ENCODE measurements at regions not wholly inside any gene's neighbourhood (a gene's known extent, or its start where the extent isn't known, plus 50 kb on each side); places are given as distances from the start of the nearest gene placed in this dataset.

DNA sequence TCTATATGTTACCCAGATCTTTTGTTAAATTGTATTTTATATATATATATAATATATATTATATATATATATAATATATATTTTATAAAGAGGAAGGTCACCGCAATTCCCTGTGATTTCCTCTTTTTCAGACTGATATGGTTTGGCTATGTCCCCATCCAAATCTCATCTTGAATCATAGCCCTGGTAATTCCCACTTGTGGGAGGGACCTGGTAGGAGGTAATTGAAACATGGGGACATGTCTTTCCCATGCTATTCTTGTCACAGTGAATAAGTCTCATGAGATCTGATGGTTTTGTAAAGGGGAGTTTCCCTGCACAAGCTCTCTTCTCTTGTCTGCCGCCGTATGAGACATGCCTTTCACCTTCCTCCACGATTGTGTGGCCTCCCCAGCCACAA lies 157.6 kb downstream of the RAB38 start:
- Histone ChIP-seq H4K20me1 (ENCODE audit: insufficient read depth) (no peaks in the 10 kb centered on the region), H3K27me3 (ENCODE audit: insufficient read depth, low read depth, low read length) (no peaks in the 10 kb centered on the region), H3K4me2 (ENCODE audit: low read length) (no peak overlapping the region), H3K9me2 (ENCODE audit: insufficient read depth, low read length) (no peaks in the 10 kb centered on the region), H3K9ac (ENCODE audit: low read length) (no peak overlapping the region), H2AFZ (ENCODE audit: low read depth, low read length) (no peak overlapping the region), H3K4me3 (ENCODE audit: low read length) (no peak overlapping the region), H3K9me3 (ENCODE audit: low read length) (no peaks in the 10 kb centered on the region), H3K36me3 (ENCODE audit: insufficient read depth, low read length) (no peaks in the 10 kb centered on the region), H3K79me2 (replicated peaks; ENCODE audit: insufficient read depth, low read length) (no peaks in the 10 kb centered on the region), H3F3A (ENCODE audit: insufficient read depth, low read length, poor library complexity, severe bottlenecking) (no peaks in the 10 kb centered on the region), H3K27ac (ENCODE audit: low read length) (no peak overlapping the region)
- no peak for TF ChIP-seq MXI1 (conservative IDR thresholded peaks at IDR 0.05; ENCODE audit: poor library complexity, severe bottlenecking)
- TF ChIP-seq, protein P1, sequence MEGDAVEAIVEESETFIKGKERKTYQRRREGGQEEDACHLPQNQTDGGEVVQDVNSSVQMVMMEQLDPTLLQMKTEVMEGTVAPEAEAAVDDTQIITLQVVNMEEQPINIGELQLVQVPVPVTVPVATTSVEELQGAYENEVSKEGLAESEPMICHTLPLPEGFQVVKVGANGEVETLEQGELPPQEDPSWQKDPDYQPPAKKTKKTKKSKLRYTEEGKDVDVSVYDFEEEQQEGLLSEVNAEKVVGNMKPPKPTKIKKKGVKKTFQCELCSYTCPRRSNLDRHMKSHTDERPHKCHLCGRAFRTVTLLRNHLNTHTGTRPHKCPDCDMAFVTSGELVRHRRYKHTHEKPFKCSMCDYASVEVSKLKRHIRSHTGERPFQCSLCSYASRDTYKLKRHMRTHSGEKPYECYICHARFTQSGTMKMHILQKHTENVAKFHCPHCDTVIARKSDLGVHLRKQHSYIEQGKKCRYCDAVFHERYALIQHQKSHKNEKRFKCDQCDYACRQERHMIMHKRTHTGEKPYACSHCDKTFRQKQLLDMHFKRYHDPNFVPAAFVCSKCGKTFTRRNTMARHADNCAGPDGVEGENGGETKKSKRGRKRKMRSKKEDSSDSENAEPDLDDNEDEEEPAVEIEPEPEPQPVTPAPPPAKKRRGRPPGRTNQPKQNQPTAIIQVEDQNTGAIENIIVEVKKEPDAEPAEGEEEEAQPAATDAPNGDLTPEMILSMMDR (IDR thresholded peaks at IDR 0.05; ENCODE audit: poor library complexity, severe bottlenecking): no peak
- no peak for TF ChIP-seq POLR2AphosphoS5 (IDR thresholded peaks at IDR 0.05)
- TF ChIP-seq, protein P2, sequence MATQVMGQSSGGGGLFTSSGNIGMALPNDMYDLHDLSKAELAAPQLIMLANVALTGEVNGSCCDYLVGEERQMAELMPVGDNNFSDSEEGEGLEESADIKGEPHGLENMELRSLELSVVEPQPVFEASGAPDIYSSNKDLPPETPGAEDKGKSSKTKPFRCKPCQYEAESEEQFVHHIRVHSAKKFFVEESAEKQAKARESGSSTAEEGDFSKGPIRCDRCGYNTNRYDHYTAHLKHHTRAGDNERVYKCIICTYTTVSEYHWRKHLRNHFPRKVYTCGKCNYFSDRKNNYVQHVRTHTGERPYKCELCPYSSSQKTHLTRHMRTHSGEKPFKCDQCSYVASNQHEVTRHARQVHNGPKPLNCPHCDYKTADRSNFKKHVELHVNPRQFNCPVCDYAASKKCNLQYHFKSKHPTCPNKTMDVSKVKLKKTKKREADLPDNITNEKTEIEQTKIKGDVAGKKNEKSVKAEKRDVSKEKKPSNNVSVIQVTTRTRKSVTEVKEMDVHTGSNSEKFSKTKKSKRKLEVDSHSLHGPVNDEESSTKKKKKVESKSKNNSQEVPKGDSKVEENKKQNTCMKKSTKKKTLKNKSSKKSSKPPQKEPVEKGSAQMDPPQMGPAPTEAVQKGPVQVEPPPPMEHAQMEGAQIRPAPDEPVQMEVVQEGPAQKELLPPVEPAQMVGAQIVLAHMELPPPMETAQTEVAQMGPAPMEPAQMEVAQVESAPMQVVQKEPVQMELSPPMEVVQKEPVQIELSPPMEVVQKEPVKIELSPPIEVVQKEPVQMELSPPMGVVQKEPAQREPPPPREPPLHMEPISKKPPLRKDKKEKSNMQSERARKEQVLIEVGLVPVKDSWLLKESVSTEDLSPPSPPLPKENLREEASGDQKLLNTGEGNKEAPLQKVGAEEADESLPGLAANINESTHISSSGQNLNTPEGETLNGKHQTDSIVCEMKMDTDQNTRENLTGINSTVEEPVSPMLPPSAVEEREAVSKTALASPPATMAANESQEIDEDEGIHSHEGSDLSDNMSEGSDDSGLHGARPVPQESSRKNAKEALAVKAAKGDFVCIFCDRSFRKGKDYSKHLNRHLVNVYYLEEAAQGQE (IDR thresholded peaks at IDR 0.05; ENCODE audit: borderline replicate concordance): no peak
- no peak for TF ChIP-seq SMC3 (conservative IDR thresholded peaks at IDR 0.05; ENCODE audit: poor library complexity)
- TF ChIP-seq RAD21 (conservative IDR thresholded peaks at IDR 0.05): no peak
- TF ChIP-seq TAF1 (IDR thresholded peaks at IDR 0.05; ENCODE audit: low read depth): no peak
- TF ChIP-seq EP300 (conservative IDR thresholded peaks at IDR 0.05; ENCODE audit: poor library complexity, severe bottlenecking): no peak
- TF ChIP-seq EZH2 (IDR thresholded peaks at IDR 0.05; ENCODE audit: borderline replicate concordance, insufficient read depth, low read length, poor library complexity, severe bottlenecking): no peak

DNA sequence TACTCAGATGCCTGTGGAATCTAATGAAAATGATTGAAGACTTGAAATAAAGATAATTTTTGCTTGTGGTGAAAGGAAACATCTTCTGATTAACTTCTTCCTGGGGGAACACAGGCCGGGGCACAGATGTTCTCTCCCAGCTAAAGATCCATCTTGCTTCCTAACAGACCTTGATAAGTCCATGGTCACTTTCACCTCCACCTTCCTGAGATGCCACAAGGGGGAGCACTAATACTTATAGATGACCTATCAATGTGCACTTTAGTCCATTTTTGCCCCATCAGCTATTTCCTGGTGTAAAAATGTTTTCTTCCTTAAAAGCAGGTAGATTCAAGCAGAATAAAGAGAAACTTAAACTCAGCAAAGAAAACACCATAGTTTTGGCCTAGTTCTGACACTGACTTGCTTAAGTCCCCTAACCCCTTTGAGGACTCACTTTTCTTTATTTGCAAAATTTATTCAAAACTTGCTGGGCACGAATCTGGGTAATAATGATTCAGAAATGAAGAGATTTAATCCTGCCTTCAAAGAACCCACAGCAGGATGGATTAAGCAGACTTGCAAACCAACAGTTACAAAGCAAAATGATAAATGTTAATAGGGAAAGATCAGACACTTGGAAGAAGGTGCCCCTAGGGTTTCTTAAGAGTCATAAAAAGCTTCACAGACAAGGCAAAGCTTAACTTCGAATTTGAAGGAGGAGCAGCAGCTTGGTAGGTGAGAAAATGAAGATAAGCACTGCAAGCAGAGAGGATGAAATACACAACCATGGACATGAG lies 158.7 kb downstream of the RAB38 start:
- Histone ChIP-seq H3K9me3 (ENCODE audit: low read length) (no peaks in the 10 kb centered on the region), H3K4me2 (ENCODE audit: low read length) (no peak overlapping the region), H3K9me2 (ENCODE audit: insufficient read depth, low read length) (no peaks in the 10 kb centered on the region), H4K20me1 (ENCODE audit: insufficient read depth) (no peaks in the 10 kb centered on the region), H3K27ac (ENCODE audit: low read length) (no peak overlapping the region), H3K79me2 (replicated peaks; ENCODE audit: insufficient read depth, low read length) (no peaks in the 10 kb centered on the region), H3K36me3 (ENCODE audit: insufficient read depth, low read length) (no peaks in the 10 kb centered on the region), H3K9ac (ENCODE audit: low read length) (no peak overlapping the region), H3K27me3 (ENCODE audit: insufficient read depth, low read depth, low read length) (no peaks in the 10 kb centered on the region), H3K4me3 (ENCODE audit: low read length) (no peak overlapping the region), H3F3A (ENCODE audit: insufficient read depth, low read length, poor library complexity, severe bottlenecking) (no peaks in the 10 kb centered on the region), H2AFZ (ENCODE audit: low read depth, low read length) (no peak overlapping the region)
- TF ChIP-seq, protein P2 (IDR thresholded peaks at IDR 0.05; ENCODE audit: borderline replicate concordance): no peak
- TF ChIP-seq SMC3 (conservative IDR thresholded peaks at IDR 0.05; ENCODE audit: poor library complexity) (peak; percentile 92), TAF1 (IDR thresholded peaks at IDR 0.05; ENCODE audit: low read depth) (no peak), RAD21 (conservative IDR thresholded peaks at IDR 0.05) (peak; percentile 89)
- TF ChIP-seq, protein P1 (IDR thresholded peaks at IDR 0.05; ENCODE audit: poor library complexity, severe bottlenecking): peak; percentile 81

All from neural cell (in vitro differentiated cells).